Natural killer cell treated with Interleukin-12 subunit alpha and Interleukin-12 subunit beta and Interleukin-15 and Interleukin-18, amount 100 ng/mL, for 72 hours (primary cell): ENCODE measurements at regions not wholly inside any gene's neighbourhood (a gene's known extent, or its start where the extent isn't known, plus 50 kb on each side); places are given as distances from the start of the nearest gene placed in this dataset.

Source experiments
- ATAC-seq, 2 donors: fragments of 150-1000 bp; cut with Tn5 transposase in 1 of 2; sonication (Bioruptor Pico), chemical (Tn5 transposase) in 1 of 2; 2 replicates each; pipeline ENCODE4 v1.10.0; 2021
- DNase-seq: peaks from one replicate; pipeline ENCODE4 v3.0.0; 2022; ENCODE audit warnings: low spot score
- H3K27ac Mint-ChIP-seq, 2 donors: 1 replicate in 1 of 2; 2 replicates in 1 of 2; pipeline ENCODE4 v1.8.0; 2022; ENCODE audit warnings: mixed read lengths in 2 of 2, mild to moderate bottlenecking in 1 of 2, moderate library complexity in 1 of 2
- H3K27me3 Mint-ChIP-seq, 2 donors: 1 replicate in 1 of 2; 2 replicates in 1 of 2; pipeline ENCODE4 v1.8.0; 2022; ENCODE audit warnings: mixed read lengths in 2 of 2
- H3K36me3 Mint-ChIP-seq: one replicate; pipeline ENCODE4 v1.8.0; 2022; ENCODE audit warnings: mixed read lengths
- H3K4me1 Mint-ChIP-seq, 2 donors: 1 replicate in 1 of 2; 2 replicates in 1 of 2; pipeline ENCODE4 v1.8.0; 2022; ENCODE audit warnings: low read depth in 2 of 2, mixed read lengths in 2 of 2, mild to moderate bottlenecking in 1 of 2
- H3K4me3 Mint-ChIP-seq: one replicate; pipeline ENCODE4 v1.8.0; 2022; ENCODE audit warnings: mixed read lengths
- H3K9me3 Mint-ChIP-seq: 2 replicates; pipeline ENCODE4 v1.8.0; 2022; ENCODE audit warnings: mixed read lengths

- Mint-ChIP-seq H3K27me3 (peaks cover 12 to 17% of the 10 kb centered on the region in 2 donors), H3K4me3 (no peak overlapping the region), H3K9me3 (no peaks in the 10 kb centered on the region), H3K4me1 (no peaks in the 10 kb centered on the region), H3K27ac (no peak overlapping the region), H3K36me3 (no peaks in the 10 kb centered on the region)
- ATAC-seq: no peak
- DNase-seq: no peak
Measured at GRCh38 chr9:38308136-38308535, 84.4 kb upstream of the ALDH1B1 start.

- no peak overlapping the region for H3K4me3 Mint-ChIP-seq
- no peak overlapping the region for H3K27ac Mint-ChIP-seq
- H3K27me3 Mint-ChIP-seq: peaks cover 16 to 25% of the 10 kb centered on the region in 2 donors
- no peaks in the 10 kb centered on the region for H3K36me3 Mint-ChIP-seq
- no peak for DNase-seq
- H3K4me1 Mint-ChIP-seq: no peaks in the 10 kb centered on the region
- ATAC-seq: no peak
- H3K9me3 Mint-ChIP-seq: no peaks in the 10 kb centered on the region
Measured at GRCh38 chr9:38306899-38307298, 85.6 kb upstream of the ALDH1B1 start.

- Mint-ChIP-seq H3K27me3 (peaks cover 12 to 26% of the 10 kb centered on the region in 2 donors), H3K4me3 (no peak overlapping the region), H3K27ac (no peak overlapping the region), H3K4me1 (no peaks in the 10 kb centered on the region), H3K9me3 (no peaks in the 10 kb centered on the region), H3K36me3 (no peaks in the 10 kb centered on the region)
- ATAC-seq: no peak
- no peak for DNase-seq
Measured at GRCh38 chr9:38305582-38305981, 86.9 kb upstream of the ALDH1B1 start.

GRCh38 chr9:38301376-38302106 lies 91.0 kb upstream of the ALDH1B1 start:
- Mint-ChIP-seq H3K27me3 (peaks cover 6 to 12% of the 10 kb centered on the region in 2 donors), H3K36me3 (no peaks in the 10 kb centered on the region), H3K4me3 (no peak overlapping the region), H3K27ac (no peak overlapping the region), H3K4me1 (no peaks in the 10 kb centered on the region), H3K9me3 (no peaks in the 10 kb centered on the region)
- ATAC-seq: no peak
- no peak for DNase-seq

- no peak for ATAC-seq
- DNase-seq: no peak
- no peaks in the 10 kb centered on the region for H3K9me3 Mint-ChIP-seq
- no peak overlapping the region for H3K27ac Mint-ChIP-seq
- H3K4me1 Mint-ChIP-seq: no peaks in the 10 kb centered on the region
- H3K36me3 Mint-ChIP-seq: no peaks in the 10 kb centered on the region
- peaks cover 13 to 28% of the 10 kb centered on the region in 2 donors for H3K27me3 Mint-ChIP-seq
- H3K4me3 Mint-ChIP-seq: no peak overlapping the region
Measured at GRCh38 chr9:38299856-38300255, 92.6 kb upstream of the ALDH1B1 start.

GRCh38 chr9:38298904-38299303 lies 93.6 kb upstream of the ALDH1B1 start:
- no peak for ATAC-seq
- H3K4me1 Mint-ChIP-seq: no peaks in the 10 kb centered on the region

GRCh38 chr9:38298503-38298902 lies 94.0 kb upstream of the ALDH1B1 start:
- no peaks in the 10 kb centered on the region for H3K9me3 Mint-ChIP-seq

More at GRCh38 chr9:38298904-38299303, 93.6 kb upstream of the ALDH1B1 start:
- Mint-ChIP-seq H3K36me3 (no peaks in the 10 kb centered on the region), H3K4me3 (no peak overlapping the region), H3K27me3 (peaks cover 13 to 28% of the 10 kb centered on the region in 2 donors), H3K9me3 (no peaks in the 10 kb centered on the region), H3K27ac (no peak overlapping the region)
- DNase-seq: no peak

GRCh38 chr9:38296807-38297206 lies 95.7 kb upstream of the ALDH1B1 start:
- H3K27ac Mint-ChIP-seq: no peak overlapping the region
- no peaks in the 10 kb centered on the region for H3K36me3 Mint-ChIP-seq
- no peak for DNase-seq
- H3K4me3 Mint-ChIP-seq: no peak overlapping the region
- no peaks in the 10 kb centered on the region for H3K9me3 Mint-ChIP-seq
- H3K4me1 Mint-ChIP-seq: no peaks in the 10 kb centered on the region
- H3K27me3 Mint-ChIP-seq: peaks cover 7 to 18% of the 10 kb centered on the region in 2 donors
- ATAC-seq: no peak

More at GRCh38 chr9:38298503-38298902, 94.0 kb upstream of the ALDH1B1 start:
- H3K27me3 Mint-ChIP-seq: peaks cover 13 to 28% of the 10 kb centered on the region in 2 donors
- H3K4me3 Mint-ChIP-seq: no peak overlapping the region
- no peak overlapping the region for H3K27ac Mint-ChIP-seq
- no peaks in the 10 kb centered on the region for H3K36me3 Mint-ChIP-seq
- no peaks in the 10 kb centered on the region for H3K4me1 Mint-ChIP-seq
- ATAC-seq (no peak), DNase-seq (no peak)

GRCh38 chr9:38295764-38296163 lies 96.7 kb upstream of the ALDH1B1 start:
- no peak for DNase-seq
- Mint-ChIP-seq H3K9me3 (no peaks in the 10 kb centered on the region), H3K36me3 (no peaks in the 10 kb centered on the region), H3K4me3 (no peak overlapping the region), H3K4me1 (no peaks in the 10 kb centered on the region), H3K27me3 (peaks cover 7 to 15% of the 10 kb centered on the region in 2 donors), H3K27ac (no peak overlapping the region)
- no peak for ATAC-seq

GRCh38 chr9:38294220-38294960 lies 98.1 kb upstream of the ALDH1B1 start:
- Mint-ChIP-seq H3K36me3 (no peaks in the 10 kb centered on the region), H3K27me3 (peaks cover 7 to 15% of the 10 kb centered on the region in 2 donors), H3K4me3 (no peak overlapping the region), H3K9me3 (no peaks in the 10 kb centered on the region), H3K4me1 (no peaks in the 10 kb centered on the region), H3K27ac (no peak overlapping the region)
- ATAC-seq (no peak), DNase-seq (no peak)

GRCh38 chr9:38293022-38293421 lies 99.5 kb upstream of the ALDH1B1 start:
- no peak for DNase-seq
- ATAC-seq: no peak
- H3K27me3 Mint-ChIP-seq: peaks cover 7 to 15% of the 10 kb centered on the region in 2 donors

GRCh38 chr9:38292480-38292879 lies 100.0 kb upstream of the ALDH1B1 start:
- H3K4me1 Mint-ChIP-seq: no peaks in the 10 kb centered on the region

More at GRCh38 chr9:38293022-38293421, 99.5 kb upstream of the ALDH1B1 start:
- Mint-ChIP-seq H3K36me3 (no peaks in the 10 kb centered on the region), H3K9me3 (no peaks in the 10 kb centered on the region), H3K4me1 (no peaks in the 10 kb centered on the region), H3K4me3 (no peak overlapping the region), H3K27ac (no peak overlapping the region)

GRCh38 chr9:38289866-38290245 lies 102.6 kb upstream of the ALDH1B1 start:
- Mint-ChIP-seq H3K27me3 (no peaks in the 10 kb centered on the region), H3K4me1 (no peaks in the 10 kb centered on the region), H3K27ac (no peak overlapping the region), H3K36me3 (no peaks in the 10 kb centered on the region), H3K4me3 (no peak overlapping the region), H3K9me3 (no peaks in the 10 kb centered on the region)
- DNase-seq: no peak
- no peak for ATAC-seq

More at GRCh38 chr9:38292480-38292879, 100.0 kb upstream of the ALDH1B1 start:
- Mint-ChIP-seq H3K27ac (no peak overlapping the region), H3K27me3 (peaks cover 7 to 15% of the 10 kb centered on the region in 2 donors), H3K9me3 (no peaks in the 10 kb centered on the region), H3K36me3 (no peaks in the 10 kb centered on the region), H3K4me3 (no peak overlapping the region)
- ATAC-seq (no peak), DNase-seq (no peak)

- Mint-ChIP-seq H3K36me3 (no peaks in the 10 kb centered on the region), H3K9me3 (no peaks in the 10 kb centered on the region), H3K27ac (no peak overlapping the region), H3K4me1 (no peaks in the 10 kb centered on the region), H3K4me3 (no peak overlapping the region), H3K27me3 (no peaks in the 10 kb centered on the region)
- DNase-seq: no peak
- ATAC-seq: no peak
Measured at GRCh38 chr9:38289236-38289865, 103.2 kb upstream of the ALDH1B1 start.
